ENCODE measurements at regions not wholly inside any gene's neighbourhood (a gene's known extent, or its start where the extent isn't known, plus 50 kb on each side); places are given as distances from the start of the nearest gene placed in this dataset.

DNA sequence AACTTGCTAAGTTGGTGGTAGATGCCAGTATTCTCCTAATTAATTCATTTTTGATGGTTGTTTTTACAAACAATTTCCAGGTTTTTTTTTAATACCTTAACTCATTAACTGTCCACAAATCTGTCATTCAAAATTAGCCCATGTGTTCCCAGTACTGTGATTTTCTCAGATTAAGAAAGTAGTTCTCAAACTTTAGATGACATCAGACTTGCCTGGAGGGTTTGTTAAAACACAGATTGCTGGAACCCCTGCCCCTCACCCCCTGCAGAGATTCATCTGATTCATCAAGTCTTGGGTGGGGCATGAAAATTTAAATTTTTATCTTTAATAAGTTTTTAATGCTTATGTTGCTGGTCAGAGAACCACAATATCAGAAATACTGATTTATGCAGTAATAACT is 130.5 kb downstream of the BACH1 start:
- Histone ChIP-seq H3K23ac (ENCODE audit: low read depth, low read length) (no peak overlapping the region), H3K79me1 (ENCODE audit: low read depth in 1 of 2, low read length in 2 of 2) (0 out of 4 replicates have a peak, but pooled peaks cover 0 to 1% of the 10 kb centered on the region in 2 experiments), H3K4me3 (ENCODE audit: insufficient read depth, low read depth, low read length) (no peak overlapping the region), H3K36me3 (ENCODE audit: control insufficient read depth, insufficient read depth, low read length) (no peaks in the 10 kb centered on the region), H4K8ac (ENCODE audit: low read depth in 2 of 2, low read length in 2 of 2) (no peak overlapping the region), H2BK120ac (ENCODE audit: low read depth, low read length) (no peak overlapping the region), H2AK9ac (replicated peaks; ENCODE audit: low read depth, low read length, poor library complexity) (no peak overlapping the region), H3K4me1 (ENCODE audit: control insufficient read depth, insufficient read depth, low read length) (peaks cover 5% of the 10 kb centered on the region), H2BK5ac (ENCODE audit: low read depth, low read length, poor library complexity, severe bottlenecking) (no peak overlapping the region), H3K4me2 (ENCODE audit: low read depth, low read length) (no peak overlapping the region), H3K56ac (ENCODE audit: extremely low read depth, insufficient read depth, low read length) (no peak overlapping the region), H2BK20ac (ENCODE audit: low read depth, low read length) (no peak overlapping the region), H3K27ac (ENCODE audit: insufficient read depth, low read length) (no peak overlapping the region), H3K9me3 (ENCODE audit: control insufficient read depth, insufficient read depth, low read length) (no peaks in the 10 kb centered on the region), H2AK5ac (ENCODE audit: low read depth, low read length) (no peak overlapping the region), H2AFZ (replicated peaks; ENCODE audit: low read length, poor library complexity) (no peak overlapping the region), H4K5ac (ENCODE audit: low read depth, low read length) (no peak overlapping the region), H3K18ac (ENCODE audit: low read depth, low read length) (no peak overlapping the region), H4K20me1 (ENCODE audit: insufficient read depth, low read length) (no peaks in the 10 kb centered on the region), H2BK15ac (ENCODE audit: low read depth, low read length) (no peak overlapping the region), H3K14ac (replicated peaks; ENCODE audit: low read depth, low read length) (no peak overlapping the region), H3K9me1 (ENCODE audit: insufficient read depth, low read length) (no peaks in the 10 kb centered on the region), H3K27me3 (ENCODE audit: control insufficient read depth, insufficient read depth, low read length) (no peaks in the 10 kb centered on the region), H3K4ac (ENCODE audit: low read depth, low read length) (no peak overlapping the region), H3K9ac (ENCODE audit: low read depth, low read length) (no peak overlapping the region), H4K91ac (ENCODE audit: insufficient read depth, low read depth, low read length) (no peak overlapping the region)
- no peak for DNase-seq
- BruUV-seq (replicated peaks) = no TSS peak
- POLR2A ChIA-PET (ENCODE audit: unreplicated experiment) = no interaction called here
- CTCF ChIA-PET = no interaction called here
- dilution Hi-C loops (cut with HindIII; ENCODE audit: low sequenced_read_pairs, unreplicated experiment) (no loop called here), in situ Hi-C loops (cut with MboI; ENCODE audit: low sequenced_read_pairs) (no loop called here), intact Hi-C loops (cut with micrococcal nuclease) (no loop called here)
- TF ChIP-seq RAD21 (IDR thresholded peaks at IDR 0.05; ENCODE audit: low read length) (no peak), RCOR1 (IDR thresholded peaks at IDR 0.05; ENCODE audit: insufficient replicate concordance, low read length) (no peak), CHD1 (IDR thresholded peaks at IDR 0.05; ENCODE audit: low read depth, low read length) (no peak), POLR2A (IDR thresholded peaks at IDR 0.05; ENCODE audit: low read depth, low read length) (no peak), MAFK (IDR thresholded peaks at IDR 0.05; ENCODE audit: low read depth, low read length) (no peak)
- ATAC-seq (ENCODE audit: low read depth) = no peak
